Stomach (tissue), 4 donors: ENCODE measurements at regions not wholly inside any gene's neighbourhood (a gene's known extent, or its start where the extent isn't known, plus 50 kb on each side); places are given as distances from the start of the nearest gene placed in this dataset.

Experiments
- POLR2A ChIP-seq, 4 donors: fragments of 450-650 bp; IDR thresholded peaks; one replicate each; pipeline ENCODE4 v1.6.1; 2016; ENCODE audit warnings: antibody characterized with exemption in 4 of 4, control low read depth in 2 of 4, mild to moderate bottlenecking in 1 of 4, moderate library complexity in 1 of 4
- TF ChIP-seq, protein P1 (sequence below), 7 experiments: fragments of 450-650 bp in 4 of 7; fragments of 200-600 bp in 3 of 7; sonication (generic) in 3 of 7; IDR thresholded peaks; one replicate each; pipeline ENCODE4 v1.5.1; 2016 to 2019; ENCODE audit warnings: antibody characterized with exemption in 7 of 7, control low read depth in 2 of 7, mild to moderate bottlenecking in 1 of 7

- TF ChIP-seq, protein P1, sequence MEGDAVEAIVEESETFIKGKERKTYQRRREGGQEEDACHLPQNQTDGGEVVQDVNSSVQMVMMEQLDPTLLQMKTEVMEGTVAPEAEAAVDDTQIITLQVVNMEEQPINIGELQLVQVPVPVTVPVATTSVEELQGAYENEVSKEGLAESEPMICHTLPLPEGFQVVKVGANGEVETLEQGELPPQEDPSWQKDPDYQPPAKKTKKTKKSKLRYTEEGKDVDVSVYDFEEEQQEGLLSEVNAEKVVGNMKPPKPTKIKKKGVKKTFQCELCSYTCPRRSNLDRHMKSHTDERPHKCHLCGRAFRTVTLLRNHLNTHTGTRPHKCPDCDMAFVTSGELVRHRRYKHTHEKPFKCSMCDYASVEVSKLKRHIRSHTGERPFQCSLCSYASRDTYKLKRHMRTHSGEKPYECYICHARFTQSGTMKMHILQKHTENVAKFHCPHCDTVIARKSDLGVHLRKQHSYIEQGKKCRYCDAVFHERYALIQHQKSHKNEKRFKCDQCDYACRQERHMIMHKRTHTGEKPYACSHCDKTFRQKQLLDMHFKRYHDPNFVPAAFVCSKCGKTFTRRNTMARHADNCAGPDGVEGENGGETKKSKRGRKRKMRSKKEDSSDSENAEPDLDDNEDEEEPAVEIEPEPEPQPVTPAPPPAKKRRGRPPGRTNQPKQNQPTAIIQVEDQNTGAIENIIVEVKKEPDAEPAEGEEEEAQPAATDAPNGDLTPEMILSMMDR (IDR thresholded peaks at IDR 0.05): no peak
- TF ChIP-seq POLR2A (IDR thresholded peaks at IDR 0.05): no peak
Observed at GRCh38 chr13:103638706-103639105, 572.5 kb upstream of the SLC10A2 start.
